Right lobe of liver (tissue), 6 donors: ENCODE measurements at regions not wholly inside any gene's neighbourhood (a gene's known extent, or its start where the extent isn't known, plus 50 kb on each side); places are given as distances from the start of the nearest gene placed in this dataset.
A peak's percentile ranks its signal among the peaks of the same experiment; 100 is the strongest.

Experiments
- ATAC-seq, 4 donors: fragments of 200-7000 bp; cut with Tn5 transposase; one replicate each; pipeline ENCODE4 v1.9.1; 2020; ENCODE audit warnings: mild to moderate bottlenecking in 4 of 4, moderate library complexity in 4 of 4
- DNase-seq, 3 donors: peaks; one replicate each; pipeline ENCODE4 v3.0.0-alpha.2; 2020
- H3K27ac ChIP-seq, 3 donors: fragments of 200-600 bp; one replicate each; pipeline ENCODE4 v1.8.0; 2022
- H3K27me3 ChIP-seq, 2 donors: fragments of 200-600 bp; one replicate each; pipeline ENCODE4 v1.8.0; 2022
- H3K36me3 ChIP-seq, 4 donors: fragments of 200-600 bp; sonication (generic) in 1 of 4; one replicate each; pipeline versions ENCODE4 v1.5.1 to v1.8.0; 2017 to 2022; ENCODE audit warnings: control low read depth in 1 of 4
- H3K4me1 ChIP-seq, 4 donors: fragments of 200-600 bp; sonication (generic) in 1 of 4; one replicate each; pipeline versions ENCODE4 v1.5.1 to v1.8.0; 2017 to 2022; ENCODE audit warnings: control low read depth in 1 of 4
- H3K4me3 ChIP-seq, 3 donors: fragments of 200-600 bp; one replicate each; pipeline ENCODE4 v1.8.0; 2022
- H3K9me3 ChIP-seq, 4 donors: fragments of 200-600 bp; sonication (generic) in 1 of 4; one replicate each; pipeline versions ENCODE4 v1.5.1 to v1.8.0; 2017 to 2022; ENCODE audit warnings: control low read depth in 1 of 4
- CTCF ChIP-seq, 4 donors: fragments of 200-600 bp in 3 of 4; fragments of 450-650 bp in 1 of 4; IDR thresholded peaks; one replicate each; pipeline versions ENCODE4 v1.5.1 to v1.8.0; 2016 to 2022; ENCODE audit warnings: antibody characterized with exemption in 4 of 4, mild to moderate bottlenecking in 2 of 4
- POLR2A ChIP-seq: fragments of 450-650 bp; IDR thresholded peaks from one replicate; pipeline ENCODE4 v1.6.1; 2017; ENCODE audit warnings: antibody characterized with exemption, mild to moderate bottlenecking
- WGBS: methylation state at CpG from one replicate; pipeline ENCODE4 v1.1.6; 2018; ENCODE audit warnings: low coverage, low lambda C conversion rate; ENCODE audit not compliant: insufficient coverage; ENCODE audit errors: missing lambda C conversion rate; 5-methylcytosine and 5-hydroxymethylcytosine counted together
- intact Hi-C, 2 donors: fragments of 100-400 bp; cut with DNase I; formaldehyde crosslinking; loops; one replicate each; pipeline versions ENCODE4 v1.11.2 to v1.14.1; 2022
- donor health status: DM: no; HTN: yes; CAD: no.
- donor health status: DM: no; HTN: no; CAD: no.
- donor health status: DM: no; HTN: no; CAD: no.
- donor health status: DM: no; HTN: yes; CAD: no.
- donor health status: DM: no; HTN: yes; CAD: no.

- ATAC-seq (no peak), DNase-seq (no peak)
- 93% methylated on average over 3 of the region's 10 CpGs for WGBS
- no peak overlapping the region for H3K4me3 ChIP-seq
- peaks cover 0 to 23% (median 7%) of the 10 kb centered on the region in 4 donors for H3K4me1 ChIP-seq
- H3K27ac ChIP-seq: no peak overlapping the region
- intact Hi-C loops: no loop called here
- H3K9me3 ChIP-seq: no peaks in the 10 kb centered on the region
- no peaks in the 10 kb centered on the region for H3K27me3 ChIP-seq
- H3K36me3 ChIP-seq: no peaks in the 10 kb centered on the region
- no peak for TF ChIP-seq CTCF (IDR thresholded peaks at IDR 0.05)
- TF ChIP-seq POLR2A: no peak
These were observed 263.4 kb downstream of the AUH start for GRCh38 chr9:91098203-91098850.

- peaks cover 0 to 23% (median 7%) of the 10 kb centered on the region in 4 donors for H3K4me1 ChIP-seq
- ATAC-seq (no peak), DNase-seq (no peak)
- TF ChIP-seq POLR2A (no peak), CTCF (IDR thresholded peaks at IDR 0.05) (no peak)
- no peaks in the 10 kb centered on the region for H3K27me3 ChIP-seq
- H3K9me3 ChIP-seq: no peaks in the 10 kb centered on the region
- intact Hi-C loops: no loop called here
- WGBS: 61% methylated on average over 4 of the region's 4 CpGs
- H3K4me3 ChIP-seq: no peak overlapping the region
- H3K36me3 ChIP-seq: no peaks in the 10 kb centered on the region
- peak overlapping the region; percentile 56 to 88 (median 63) for H3K27ac ChIP-seq
These were observed 262.3 kb downstream of the AUH start for GRCh38 chr9:91099436-91099835.

GRCh38 chr9:91100878-91101450, 260.8 kb downstream of the AUH start:
- peak; percentile 80 to 93 (median 90) for ATAC-seq
- peaks cover 0 to 23% (median 7%) of the 10 kb centered on the region in 4 donors for H3K4me1 ChIP-seq
- no peaks in the 10 kb centered on the region for H3K9me3 ChIP-seq
- WGBS: 30% methylated on average over 4 of the region's 6 CpGs
- no peak overlapping the region for H3K4me3 ChIP-seq
- peak; percentile 70 to 90 (median 90) for DNase-seq
- H3K36me3 ChIP-seq: no peaks in the 10 kb centered on the region
- peak overlapping the region; percentile 56 to 88 (median 70) for H3K27ac ChIP-seq
- no peak for TF ChIP-seq CTCF (IDR thresholded peaks at IDR 0.05)
- no peak for TF ChIP-seq POLR2A
- intact Hi-C loops: no loop called here
- no peaks in the 10 kb centered on the region for H3K27me3 ChIP-seq

GRCh38 chr9:91101611-91102168, 260.0 kb downstream of the AUH start:
- Histone ChIP-seq H3K4me3 (no peak overlapping the region), H3K9me3 (no peaks in the 10 kb centered on the region), H3K36me3 (no peaks in the 10 kb centered on the region), H3K27me3 (no peaks in the 10 kb centered on the region), H3K4me1 (peaks cover 0 to 23% (median 7%) of the 10 kb centered on the region in 4 donors), H3K27ac (peak overlapping the region; percentile 56 to 88 (median 70))
- WGBS: 76% methylated on average over 5 of the region's 7 CpGs
- TF ChIP-seq CTCF (IDR thresholded peaks at IDR 0.05): no peak
- TF ChIP-seq POLR2A: no peak
- DNase-seq: no peak
- intact Hi-C loops: no loop called here
- peak in 1 of 4 donors; percentile 4 for ATAC-seq
